GM21360 (cell line): ENCODE measurements at regions not wholly inside any gene's neighbourhood (a gene's known extent, or its start where the extent isn't known, plus 50 kb on each side); places are given as distances from the start of the nearest gene placed in this dataset.
"Not testable (repeated sequence)": the region's sequence is repeated elsewhere in the genome, so short reads cannot be mapped to it uniquely, and the experiment has no call there.

Experiments used
- ATAC-seq: cut with Tn5 transposase; IDR thresholded peaks from one replicate; pipeline ENCODE4 v1.9.1; 2021; ENCODE audit warnings: mild to moderate bottlenecking, moderate library complexity; ENCODE audit not compliant: unreplicated experiment

- no peak for ATAC-seq
Observed at GRCh38 chr12:85626784-85627171, 209.4 kb downstream of the RASSF9 start.

- no peak for ATAC-seq
Observed at GRCh38 chr12:85627584-85627983, 208.6 kb downstream of the RASSF9 start.

GRCh38 chr12:85628562-85628961 is 207.6 kb downstream of the RASSF9 start:
- not testable (repeated sequence) for ATAC-seq

GRCh38 chr12:85630851-85631250 is 205.4 kb downstream of the RASSF9 start:
- ATAC-seq = no peak

GRCh38 chr12:85632390-85632789 is 203.8 kb downstream of the RASSF9 start:
- no peak for ATAC-seq

- no peak for ATAC-seq
Observed at GRCh38 chr12:85633491-85633890, 202.7 kb downstream of the RASSF9 start.

GRCh38 chr12:85639834-85640233 is 196.4 kb downstream of the RASSF9 start:
- ATAC-seq = no peak

GRCh38 chr12:85641796-85642195 is 194.4 kb downstream of the RASSF9 start:
- no peak for ATAC-seq

- ATAC-seq = no peak
Observed at GRCh38 chr12:85642288-85642687, 193.9 kb downstream of the RASSF9 start.

GRCh38 chr12:85642808-85643207 is 193.4 kb downstream of the RASSF9 start:
- no peak for ATAC-seq

GRCh38 chr12:85644508-85644907 is 191.7 kb downstream of the RASSF9 start:
- ATAC-seq = no peak

- ATAC-seq = no peak
Observed at GRCh38 chr12:85653731-85654455, 182.3 kb downstream of the RASSF9 start.

GRCh38 chr12:85654456-85654840 is 181.8 kb downstream of the RASSF9 start:
- no peak for ATAC-seq

GRCh38 chr12:85656561-85656960 is 179.6 kb downstream of the RASSF9 start:
- ATAC-seq = no peak

- ATAC-seq = no peak
Observed at GRCh38 chr12:85657251-85657650, 179.0 kb downstream of the RASSF9 start.

GRCh38 chr12:85657836-85658630 is 178.2 kb downstream of the RASSF9 start:
- no peak for ATAC-seq

GRCh38 chr12:85659754-85660530 is 176.3 kb downstream of the RASSF9 start:
- no peak for ATAC-seq

GRCh38 chr12:85661461-85662206 is 174.6 kb downstream of the RASSF9 start:
- ATAC-seq = no peak

- ATAC-seq = no peak
Observed at GRCh38 chr12:85662207-85662602, 174.0 kb downstream of the RASSF9 start.

GRCh38 chr12:85663631-85664030 is 172.6 kb downstream of the RASSF9 start:
- no peak for ATAC-seq

GRCh38 chr12:85664429-85664828 is 171.8 kb downstream of the RASSF9 start:
- ATAC-seq = no peak
